NCI-H2107 (cell line): ENCODE measurements at regions not wholly inside any gene's neighbourhood (a gene's known extent, or its start where the extent isn't known, plus 50 kb on each side); places are given as distances from the start of the nearest gene placed in this dataset.
"Not testable (repeated sequence)": the region's sequence is repeated elsewhere in the genome, so short reads cannot be mapped to it uniquely, and the experiment has no call there.

ENCODE experiments used
- DNase-seq: peaks from one replicate; lab custom pipeline; 2025; lab: John Stamatoyannopoulos, UW

DNA sequence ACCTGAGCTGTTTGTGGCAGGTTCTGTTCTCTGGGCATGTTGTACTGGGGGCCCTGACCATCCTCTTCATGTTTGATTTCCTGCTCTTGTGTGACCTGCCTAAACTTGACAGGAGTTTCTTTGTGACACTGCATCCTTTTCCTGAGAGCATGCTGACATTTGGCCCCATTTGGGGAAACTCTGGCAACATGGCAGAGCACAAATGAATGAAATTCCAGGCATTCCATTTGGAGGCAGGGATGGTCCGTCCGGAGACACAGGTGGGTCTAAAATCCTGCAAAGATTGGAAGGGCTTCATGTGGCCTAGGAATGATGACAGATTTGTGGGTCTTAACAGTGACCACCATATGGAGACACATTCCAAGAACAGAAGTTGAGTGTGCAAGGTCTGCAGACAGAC, 184.0 kb downstream of the FCRL5 start:
- DNase-seq: no peak

DNA sequence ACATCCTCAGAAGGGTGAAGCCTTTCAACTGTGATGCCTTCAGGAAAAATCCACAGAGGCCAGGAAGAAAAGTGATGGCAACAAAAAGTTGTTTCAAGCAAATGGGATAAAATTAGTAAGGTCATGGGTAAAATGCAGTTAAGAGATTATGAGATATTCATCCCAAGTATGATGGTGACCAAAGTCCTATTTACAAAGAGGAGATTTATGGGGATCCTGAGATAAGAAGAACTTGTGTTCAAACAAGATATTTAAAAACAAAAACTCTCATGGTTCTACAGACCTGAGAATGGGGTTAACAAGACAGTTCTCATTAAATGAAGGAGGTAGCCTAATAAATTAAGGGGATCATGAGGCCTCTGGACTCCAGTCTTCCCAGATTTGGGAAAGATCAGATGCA, 184.4 kb downstream of the FCRL5 start:
- no peak for DNase-seq

- DNase-seq: no peak
These were observed 185.1 kb downstream of the FCRL5 start for GRCh38 chr1:157367091-157367739.

GRCh38 chr1:157364612-157365011, 187.7 kb downstream of the FCRL5 start:
- no peak for DNase-seq

- no peak for DNase-seq
These were observed 188.6 kb downstream of the FCRL5 start for GRCh38 chr1:157363660-157364140.

- DNase-seq: no peak
These were observed 192.3 kb downstream of the FCRL5 start for GRCh38 chr1:157360023-157360390.

DNA sequence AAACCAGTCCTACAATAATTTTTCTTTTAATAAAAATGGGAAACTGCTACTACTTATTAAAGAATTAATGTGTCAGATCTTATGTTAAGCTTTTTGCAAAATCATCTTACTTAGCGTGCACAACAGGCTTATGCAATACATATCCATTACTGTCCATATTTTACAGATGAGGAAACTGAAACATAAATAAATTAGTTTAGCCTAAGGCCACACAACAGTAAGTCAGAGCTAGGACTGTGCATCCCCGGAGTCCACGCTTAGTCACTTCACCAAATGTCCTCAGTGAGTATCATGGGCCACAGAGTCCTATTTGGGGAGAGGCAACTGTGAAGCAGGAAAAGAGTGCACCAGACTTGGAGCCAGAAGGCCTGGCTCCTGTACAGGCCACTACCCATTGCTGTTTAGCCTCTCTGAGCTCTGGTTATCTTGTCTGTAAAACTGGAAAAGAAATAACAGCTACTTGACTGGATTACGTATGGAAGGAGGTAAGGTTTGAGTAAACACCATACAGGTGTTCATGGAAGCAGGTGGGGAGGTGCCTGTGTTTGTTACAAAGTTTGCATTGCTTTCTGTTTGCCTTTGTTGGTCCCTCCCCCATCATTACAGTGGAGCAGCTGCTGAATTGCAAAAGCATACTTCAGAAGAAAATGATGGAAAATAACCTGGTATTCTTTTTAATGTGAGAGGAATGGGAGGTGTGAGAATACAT, 192.8 kb downstream of the FCRL5 start:
- DNase-seq: peak; percentile 30

DNA sequence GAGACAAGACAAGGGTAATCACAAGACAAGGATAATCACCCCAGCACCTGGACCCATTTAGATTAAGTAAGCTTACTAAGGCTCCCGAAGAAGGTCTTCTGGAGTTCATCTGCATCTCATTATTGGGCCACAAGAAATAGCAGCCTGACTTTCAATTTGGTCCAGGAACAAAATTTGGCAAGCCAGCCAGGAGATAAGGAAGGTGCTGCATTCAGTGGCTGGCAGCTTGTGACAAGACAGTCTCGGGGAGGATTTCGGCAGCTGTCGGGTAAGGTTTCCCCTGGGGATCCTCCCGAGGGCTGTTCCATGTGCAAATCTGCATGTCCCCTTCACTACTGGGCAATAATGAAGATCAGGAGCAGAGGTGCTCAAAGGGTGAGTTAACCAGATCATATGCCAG, 195.2 kb downstream of the FCRL5 start:
- no peak for DNase-seq

- DNase-seq: no peak
These were observed 195.7 kb downstream of the FCRL5 start for GRCh38 chr1:157356601-157357000.

DNA sequence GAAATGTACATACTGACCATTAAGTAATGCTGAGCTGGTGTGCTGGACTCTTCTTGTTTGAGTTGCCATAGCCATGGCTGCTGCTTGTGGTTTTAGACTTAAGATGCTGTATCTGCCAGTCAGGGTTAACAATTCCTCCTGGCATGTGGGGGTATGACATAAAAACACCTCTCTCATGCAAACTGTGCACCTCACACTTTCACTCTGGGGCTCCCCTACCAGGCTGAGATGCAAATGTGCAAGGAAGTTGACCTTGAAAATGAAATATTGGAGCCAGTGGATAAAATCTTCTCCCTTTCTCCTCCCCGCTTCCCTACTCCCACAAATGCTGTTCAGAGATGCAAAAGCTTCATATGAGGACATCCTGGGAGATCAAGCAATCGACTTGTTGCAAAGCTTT, 198.8 kb downstream of the FCRL5 start:
- no peak for DNase-seq

DNA sequence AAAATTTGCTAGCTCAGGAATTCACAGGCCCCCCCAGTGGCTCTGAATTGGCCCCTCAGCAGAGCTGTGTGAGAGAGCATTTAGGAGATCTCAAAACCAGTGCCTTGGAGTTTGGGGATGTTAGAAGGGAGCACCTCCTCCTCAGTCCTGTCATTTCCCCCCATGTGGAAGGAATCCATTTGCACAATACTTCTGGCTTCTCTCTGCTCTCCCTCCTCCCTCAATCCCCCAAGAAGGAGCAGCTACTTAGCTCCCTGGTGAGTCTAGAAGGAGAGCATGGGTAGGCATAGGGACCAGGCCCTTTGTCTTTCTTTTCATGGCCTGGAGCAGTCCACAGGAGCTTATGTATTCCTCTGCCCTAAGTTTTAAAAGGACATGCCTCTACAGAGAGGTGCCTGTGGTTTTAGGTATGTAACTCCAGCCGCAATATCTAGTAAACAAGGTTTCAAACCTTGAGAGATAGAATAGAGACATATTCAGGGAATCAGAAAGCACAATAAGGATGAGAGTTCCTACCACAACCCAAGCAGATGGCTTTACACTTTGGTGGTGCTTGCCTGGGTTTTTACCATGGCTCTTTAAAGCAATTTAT, 199.4 kb downstream of the FCRL5 start:
- DNase-seq: no peak

- DNase-seq: no peak
These were observed 200.1 kb downstream of the FCRL5 start for GRCh38 chr1:157352216-157352615.

GRCh38 chr1:157351800-157352199, 200.5 kb downstream of the FCRL5 start:
- not testable (repeated sequence) for DNase-seq

GRCh38 chr1:157348538-157349480, 203.5 kb downstream of the FCRL5 start:
- DNase-seq: no peak

GRCh38 chr1:157347506-157347905, 204.8 kb downstream of the FCRL5 start:
- no peak for DNase-seq

- DNase-seq: not testable (repeated sequence)
These were observed 199.6 kb upstream of the ETV3 start for GRCh38 chr1:157337785-157338184.

DNA sequence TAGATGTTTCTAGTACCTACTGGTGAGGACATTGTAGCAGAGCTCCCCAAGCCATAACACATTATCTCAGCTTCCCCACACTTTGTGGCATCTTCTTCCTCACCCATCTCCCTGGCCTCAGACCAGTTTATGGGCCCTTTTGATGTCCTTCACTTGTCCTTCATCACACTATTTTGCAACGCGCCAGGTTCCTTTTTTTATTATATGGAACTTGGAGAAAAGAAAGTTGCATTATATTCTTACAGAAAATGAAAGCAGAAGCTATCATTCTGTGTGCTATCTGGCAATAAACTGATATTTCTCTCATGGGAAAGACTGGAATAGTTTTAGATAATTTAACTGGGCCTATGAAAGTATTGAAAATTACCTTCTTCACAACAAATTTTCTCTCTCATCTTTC, 196.9 kb upstream of the ETV3 start:
- DNase-seq: no peak

GRCh38 chr1:157334041-157334440, 195.8 kb upstream of the ETV3 start:
- DNase-seq: no peak

DNA sequence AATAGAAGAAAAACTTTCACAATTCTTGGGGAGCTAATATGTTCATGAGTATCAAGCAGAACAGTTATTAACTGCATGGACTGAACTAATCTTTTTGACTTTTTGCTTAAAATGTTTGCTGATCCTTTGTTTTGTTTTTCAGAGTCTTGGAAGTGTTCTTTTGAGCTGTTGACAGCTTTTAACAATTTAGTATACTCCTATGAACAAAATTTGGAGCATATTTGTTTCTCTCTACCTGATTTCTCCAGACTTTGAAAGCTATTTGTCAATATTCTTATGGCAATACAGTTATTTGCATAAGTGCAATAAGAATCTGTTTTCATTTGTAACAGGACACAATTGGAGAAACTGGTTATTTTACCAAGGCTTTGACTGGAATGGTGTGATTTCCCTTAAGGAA, 192.0 kb upstream of the ETV3 start:
- not testable (repeated sequence) for DNase-seq

DNA sequence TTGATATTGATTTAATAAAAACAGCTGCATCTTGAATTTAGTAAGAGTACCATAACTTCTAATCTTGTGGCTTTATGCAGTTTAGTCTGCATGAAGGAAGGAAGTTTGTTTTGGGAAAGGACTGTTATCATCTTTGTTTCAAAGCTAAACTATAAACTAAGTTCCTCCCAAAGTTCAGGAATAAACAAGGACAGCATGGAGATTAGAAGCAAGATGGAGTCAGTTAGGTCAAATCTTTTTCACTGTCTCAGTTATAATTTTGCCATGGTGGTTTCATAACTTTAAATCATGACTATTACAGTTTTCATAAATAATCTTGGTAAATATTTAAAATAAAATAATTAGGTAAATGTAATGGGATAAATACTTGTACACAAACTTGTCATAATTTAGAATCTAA, 189.9 kb upstream of the ETV3 start:
- not testable (repeated sequence) for DNase-seq

- no peak for DNase-seq
These were observed 188.1 kb upstream of the ETV3 start for GRCh38 chr1:157326173-157326859.

GRCh38 chr1:157325220-157325619, 187.0 kb upstream of the ETV3 start:
- DNase-seq: no peak
